ENCODE measurements at regions not wholly inside any gene's neighbourhood (a gene's known extent, or its start where the extent isn't known, plus 50 kb on each side); places are given as distances from the start of the nearest gene placed in this dataset.

GRCh38 chr17:14779241-14779640, 478.4 kb downstream of the HS3ST3B1 start:
- TF ChIP-seq CTCF (IDR thresholded peaks at IDR 0.05) = no peak
- TF ChIP-seq POLR2A (IDR thresholded peaks at IDR 0.05) = no peak

Data from Peyer's patch (tissue), 4 donors.